ENCODE measurements at regions not wholly inside any gene's neighbourhood (a gene's known extent, or its start where the extent isn't known, plus 50 kb on each side); places are given as distances from the start of the nearest gene placed in this dataset.

DNA sequence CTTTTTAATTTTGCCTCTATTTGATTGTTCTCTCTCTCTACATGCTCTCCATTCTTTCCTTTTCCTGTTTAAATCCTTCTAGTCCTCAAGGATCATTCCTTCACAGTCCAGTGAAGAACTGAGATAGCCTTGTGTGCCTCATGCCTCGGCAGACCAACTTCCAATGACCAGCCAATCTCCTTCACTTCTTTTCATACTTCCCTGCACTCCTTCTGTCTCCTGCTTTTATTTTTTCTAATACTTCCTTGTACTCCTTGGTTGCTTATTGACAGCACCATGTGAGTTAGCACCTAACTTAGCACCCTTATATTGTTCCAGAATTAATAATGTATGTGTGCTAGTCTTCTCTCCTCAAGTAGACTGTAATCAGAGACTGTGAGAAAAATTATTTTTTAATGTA is 246.8 kb downstream of the ADGRG6 start:
- Mint-ChIP-seq H3K9me3 (0 out of 2 replicates have a peak, but pooled peaks cover 4% of the 10 kb centered on the region), H3K4me1 (peaks cover 29% of the 10 kb centered on the region), H3K4me3 (no peak overlapping the region), H3K36me3 (no peaks in the 10 kb centered on the region), H3K27me3 (ENCODE audit: low read depth) (no peaks in the 10 kb centered on the region), H3K27ac (no peak overlapping the region)
- ChIA-PET POLR2A (no interaction called here), CTCF (no interaction called here)
- no peak for ATAC-seq
- DNase-seq (ENCODE audit: low spot score): no peak
- TF ChIP-seq ZSCAN18 (CRISPR knock-in tag; IDR thresholded peaks at IDR 0.05): no peak
- TF ChIP-seq ZNF423 (CRISPR knock-in tag; IDR thresholded peaks at IDR 0.05): no peak
- TF ChIP-seq ZNF281 (CRISPR knock-in tag; IDR thresholded peaks at IDR 0.05): no peak
- TF ChIP-seq, protein P1, sequence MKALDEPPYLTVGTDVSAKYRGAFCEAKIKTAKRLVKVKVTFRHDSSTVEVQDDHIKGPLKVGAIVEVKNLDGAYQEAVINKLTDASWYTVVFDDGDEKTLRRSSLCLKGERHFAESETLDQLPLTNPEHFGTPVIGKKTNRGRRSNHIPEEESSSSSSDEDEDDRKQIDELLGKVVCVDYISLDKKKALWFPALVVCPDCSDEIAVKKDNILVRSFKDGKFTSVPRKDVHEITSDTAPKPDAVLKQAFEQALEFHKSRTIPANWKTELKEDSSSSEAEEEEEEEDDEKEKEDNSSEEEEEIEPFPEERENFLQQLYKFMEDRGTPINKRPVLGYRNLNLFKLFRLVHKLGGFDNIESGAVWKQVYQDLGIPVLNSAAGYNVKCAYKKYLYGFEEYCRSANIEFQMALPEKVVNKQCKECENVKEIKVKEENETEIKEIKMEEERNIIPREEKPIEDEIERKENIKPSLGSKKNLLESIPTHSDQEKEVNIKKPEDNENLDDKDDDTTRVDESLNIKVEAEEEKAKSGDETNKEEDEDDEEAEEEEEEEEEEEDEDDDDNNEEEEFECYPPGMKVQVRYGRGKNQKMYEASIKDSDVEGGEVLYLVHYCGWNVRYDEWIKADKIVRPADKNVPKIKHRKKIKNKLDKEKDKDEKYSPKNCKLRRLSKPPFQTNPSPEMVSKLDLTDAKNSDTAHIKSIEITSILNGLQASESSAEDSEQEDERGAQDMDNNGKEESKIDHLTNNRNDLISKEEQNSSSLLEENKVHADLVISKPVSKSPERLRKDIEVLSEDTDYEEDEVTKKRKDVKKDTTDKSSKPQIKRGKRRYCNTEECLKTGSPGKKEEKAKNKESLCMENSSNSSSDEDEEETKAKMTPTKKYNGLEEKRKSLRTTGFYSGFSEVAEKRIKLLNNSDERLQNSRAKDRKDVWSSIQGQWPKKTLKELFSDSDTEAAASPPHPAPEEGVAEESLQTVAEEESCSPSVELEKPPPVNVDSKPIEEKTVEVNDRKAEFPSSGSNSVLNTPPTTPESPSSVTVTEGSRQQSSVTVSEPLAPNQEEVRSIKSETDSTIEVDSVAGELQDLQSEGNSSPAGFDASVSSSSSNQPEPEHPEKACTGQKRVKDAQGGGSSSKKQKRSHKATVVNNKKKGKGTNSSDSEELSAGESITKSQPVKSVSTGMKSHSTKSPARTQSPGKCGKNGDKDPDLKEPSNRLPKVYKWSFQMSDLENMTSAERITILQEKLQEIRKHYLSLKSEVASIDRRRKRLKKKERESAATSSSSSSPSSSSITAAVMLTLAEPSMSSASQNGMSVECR (CRISPR knock-in tag; IDR thresholded peaks at IDR 0.05; ENCODE audit: borderline replicate concordance): no peak
- TF ChIP-seq ZNF425 (CRISPR knock-in tag; conservative IDR thresholded peaks at IDR 0.05): no peak
- TF ChIP-seq SOX15 (CRISPR knock-in tag; IDR thresholded peaks at IDR 0.05): no peak
- no peak for TF ChIP-seq ELF4 (CRISPR knock-in tag; IDR thresholded peaks at IDR 0.05; ENCODE audit: low read depth)
- no peak for TF ChIP-seq MAX (CRISPR knock-in tag; IDR thresholded peaks at IDR 0.05)
- no peak for TF ChIP-seq SP1 (CRISPR knock-in tag; conservative IDR thresholded peaks at IDR 0.05)
- TF ChIP-seq OVOL2 (CRISPR knock-in tag; IDR thresholded peaks at IDR 0.05; ENCODE audit: borderline replicate concordance): no peak
- no peak for TF ChIP-seq FOXP1 (CRISPR knock-in tag; IDR thresholded peaks at IDR 0.05; ENCODE audit: borderline replicate concordance)
- TF ChIP-seq NFYB (CRISPR knock-in tag; conservative IDR thresholded peaks at IDR 0.05; ENCODE audit: low read depth): no peak
- TF ChIP-seq, protein P2, sequence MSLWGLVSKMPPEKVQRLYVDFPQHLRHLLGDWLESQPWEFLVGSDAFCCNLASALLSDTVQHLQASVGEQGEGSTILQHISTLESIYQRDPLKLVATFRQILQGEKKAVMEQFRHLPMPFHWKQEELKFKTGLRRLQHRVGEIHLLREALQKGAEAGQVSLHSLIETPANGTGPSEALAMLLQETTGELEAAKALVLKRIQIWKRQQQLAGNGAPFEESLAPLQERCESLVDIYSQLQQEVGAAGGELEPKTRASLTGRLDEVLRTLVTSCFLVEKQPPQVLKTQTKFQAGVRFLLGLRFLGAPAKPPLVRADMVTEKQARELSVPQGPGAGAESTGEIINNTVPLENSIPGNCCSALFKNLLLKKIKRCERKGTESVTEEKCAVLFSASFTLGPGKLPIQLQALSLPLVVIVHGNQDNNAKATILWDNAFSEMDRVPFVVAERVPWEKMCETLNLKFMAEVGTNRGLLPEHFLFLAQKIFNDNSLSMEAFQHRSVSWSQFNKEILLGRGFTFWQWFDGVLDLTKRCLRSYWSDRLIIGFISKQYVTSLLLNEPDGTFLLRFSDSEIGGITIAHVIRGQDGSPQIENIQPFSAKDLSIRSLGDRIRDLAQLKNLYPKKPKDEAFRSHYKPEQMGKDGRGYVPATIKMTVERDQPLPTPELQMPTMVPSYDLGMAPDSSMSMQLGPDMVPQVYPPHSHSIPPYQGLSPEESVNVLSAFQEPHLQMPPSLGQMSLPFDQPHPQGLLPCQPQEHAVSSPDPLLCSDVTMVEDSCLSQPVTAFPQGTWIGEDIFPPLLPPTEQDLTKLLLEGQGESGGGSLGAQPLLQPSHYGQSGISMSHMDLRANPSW (CRISPR knock-in tag; conservative IDR thresholded peaks at IDR 0.05; ENCODE audit: low read depth): no peak
- TF ChIP-seq, protein P3, sequence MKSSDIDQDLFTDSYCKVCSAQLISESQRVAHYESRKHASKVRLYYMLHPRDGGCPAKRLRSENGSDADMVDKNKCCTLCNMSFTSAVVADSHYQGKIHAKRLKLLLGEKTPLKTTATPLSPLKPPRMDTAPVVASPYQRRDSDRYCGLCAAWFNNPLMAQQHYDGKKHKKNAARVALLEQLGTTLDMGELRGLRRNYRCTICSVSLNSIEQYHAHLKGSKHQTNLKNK (CRISPR knock-in tag; IDR thresholded peaks at IDR 0.05): no peak
- TF ChIP-seq, protein P4, sequence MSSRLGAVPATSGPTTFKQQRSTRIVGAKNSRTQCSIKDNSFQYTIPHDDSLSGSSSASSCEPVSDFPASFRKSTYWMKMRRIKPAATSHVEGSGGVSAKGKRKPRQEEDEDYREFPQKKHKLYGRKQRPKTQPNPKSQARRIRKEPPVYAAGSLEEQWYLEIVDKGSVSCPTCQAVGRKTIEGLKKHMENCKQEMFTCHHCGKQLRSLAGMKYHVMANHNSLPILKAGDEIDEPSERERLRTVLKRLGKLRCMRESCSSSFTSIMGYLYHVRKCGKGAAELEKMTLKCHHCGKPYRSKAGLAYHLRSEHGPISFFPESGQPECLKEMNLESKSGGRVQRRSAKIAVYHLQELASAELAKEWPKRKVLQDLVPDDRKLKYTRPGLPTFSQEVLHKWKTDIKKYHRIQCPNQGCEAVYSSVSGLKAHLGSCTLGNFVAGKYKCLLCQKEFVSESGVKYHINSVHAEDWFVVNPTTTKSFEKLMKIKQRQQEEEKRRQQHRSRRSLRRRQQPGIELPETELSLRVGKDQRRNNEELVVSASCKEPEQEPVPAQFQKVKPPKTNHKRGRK (CRISPR knock-in tag; IDR thresholded peaks at IDR 0.05; ENCODE audit: borderline replicate concordance): no peak
- no peak for TF ChIP-seq NR1H2 (CRISPR knock-in tag; IDR thresholded peaks at IDR 0.05)
- no peak for TF ChIP-seq CREB1 (CRISPR knock-in tag; IDR thresholded peaks at IDR 0.05)
- TF ChIP-seq RORB (CRISPR knock-in tag; IDR thresholded peaks at IDR 0.05): no peak
- no peak for TF ChIP-seq IRF2 (CRISPR knock-in tag; IDR thresholded peaks at IDR 0.05; ENCODE audit: borderline replicate concordance, low read depth)

Data from WTC11 (cell line).